ENCODE measurements at regions not wholly inside any gene's neighbourhood (a gene's known extent, or its start where the extent isn't known, plus 50 kb on each side); places are given as distances from the start of the nearest gene placed in this dataset.
"Not testable (repeated sequence)": the region's sequence is repeated elsewhere in the genome, so short reads cannot be mapped to it uniquely, and the experiment has no call there.

- no peak for DNase-seq
- Mint-ChIP-seq H3K27ac (no peak overlapping the region), H3K27me3 (peaks cover 7% of the 10 kb centered on the region), H3K36me3 (ENCODE audit: low read depth) (no peaks in the 10 kb centered on the region), H3K4me1 (no peaks in the 10 kb centered on the region), H3K9me3 (no peaks in the 10 kb centered on the region), H3K4me3 (no peak overlapping the region)
- POLR2A ChIA-PET, result no interaction called here
- CTCF ChIA-PET, result no interaction called here
Measured at GRCh38 chr11:96481771-96482170, 92.0 kb downstream of the JRKL start.

- ChIA-PET CTCF (no interaction called here), POLR2A (no interaction called here)
- peaks cover 7% of the 10 kb centered on the region for H3K27me3 Mint-ChIP-seq
- no peaks in the 10 kb centered on the region for H3K4me1 Mint-ChIP-seq
- no peak overlapping the region for H3K27ac Mint-ChIP-seq
- H3K4me3 Mint-ChIP-seq, result no peak overlapping the region
- H3K9me3 Mint-ChIP-seq, result no peaks in the 10 kb centered on the region
- DNase-seq, result no peak
- no peaks in the 10 kb centered on the region for H3K36me3 Mint-ChIP-seq (ENCODE audit: low read depth)
Measured at GRCh38 chr11:96482193-96482592, 92.4 kb downstream of the JRKL start.

- CTCF ChIA-PET, result interaction anchor here (1.3 kb wide), 1 partner anchor 19 kb away, joined by 3 read pairs; no protein-coding TSS in a partner anchor
- H3K36me3 Mint-ChIP-seq (ENCODE audit: low read depth), result no peaks in the 10 kb centered on the region
- no peak for DNase-seq
- H3K9me3 Mint-ChIP-seq, result no peaks in the 10 kb centered on the region
- H3K4me3 Mint-ChIP-seq, result no peak overlapping the region
- H3K4me1 Mint-ChIP-seq, result no peaks in the 10 kb centered on the region
- no peak overlapping the region for H3K27ac Mint-ChIP-seq
- peaks cover 10% of the 10 kb centered on the region for H3K27me3 Mint-ChIP-seq
- POLR2A ChIA-PET, result no interaction called here
Measured at GRCh38 chr11:96483374-96483955, 93.7 kb downstream of the JRKL start.

- Mint-ChIP-seq H3K4me3 (no peak overlapping the region), H3K36me3 (ENCODE audit: low read depth) (no peaks in the 10 kb centered on the region), H3K27me3 (peaks cover 10% of the 10 kb centered on the region), H3K27ac (no peak overlapping the region), H3K9me3 (no peaks in the 10 kb centered on the region), H3K4me1 (no peaks in the 10 kb centered on the region)
- CTCF ChIA-PET, result interaction anchor here (1.3 kb wide), 1 partner anchor 20 kb away, joined by 3 read pairs; no protein-coding TSS in a partner anchor
- DNase-seq, result no peak
- POLR2A ChIA-PET, result no interaction called here
Measured at GRCh38 chr11:96484361-96484760, 94.5 kb downstream of the JRKL start.

- no peak for DNase-seq
- H3K4me1 Mint-ChIP-seq, result no peaks in the 10 kb centered on the region
- no peaks in the 10 kb centered on the region for H3K9me3 Mint-ChIP-seq
- no peak overlapping the region for H3K27ac Mint-ChIP-seq
- peaks cover 17% of the 10 kb centered on the region for H3K27me3 Mint-ChIP-seq
- POLR2A ChIA-PET, result no interaction called here
- no peak overlapping the region for H3K4me3 Mint-ChIP-seq
- CTCF ChIA-PET, result interaction anchor here (1.3 kb wide), 1 partner anchor 24 kb away, joined by 3 read pairs; no protein-coding TSS in a partner anchor
- H3K36me3 Mint-ChIP-seq (ENCODE audit: low read depth), result no peaks in the 10 kb centered on the region
Measured at GRCh38 chr11:96486890-96487611, 97.2 kb downstream of the JRKL start.

GRCh38 chr11:96488911-96489310 lies 99.1 kb downstream of the JRKL start:
- POLR2A ChIA-PET, H3K4me1 Mint-ChIP-seq, CTCF ChIA-PET: not testable (repeated sequence)

GRCh38 chr11:96500440-96500839 lies 110.6 kb downstream of the JRKL start:
- Mint-ChIP-seq H3K9me3 (no peaks in the 10 kb centered on the region), H3K27ac (no peak overlapping the region), H3K36me3 (ENCODE audit: low read depth) (no peaks in the 10 kb centered on the region), H3K27me3 (no peaks in the 10 kb centered on the region), H3K4me3 (no peak overlapping the region), H3K4me1 (no peaks in the 10 kb centered on the region)
- POLR2A ChIA-PET, result no interaction called here
- CTCF ChIA-PET, result no interaction called here
- DNase-seq, result no peak

More at GRCh38 chr11:96488911-96489310, 99.1 kb downstream of the JRKL start:
- H3K9me3 Mint-ChIP-seq; H3K4me3 Mint-ChIP-seq; H3K36me3 Mint-ChIP-seq (ENCODE audit: low read depth); DNase-seq; H3K27ac Mint-ChIP-seq: not testable (repeated sequence)
- peaks cover 12% of the 10 kb centered on the region for H3K27me3 Mint-ChIP-seq

- no peaks in the 10 kb centered on the region for H3K4me1 Mint-ChIP-seq
- ChIA-PET POLR2A (no interaction called here), CTCF (no interaction called here)
- H3K36me3 Mint-ChIP-seq (ENCODE audit: low read depth), result no peaks in the 10 kb centered on the region
- no peak overlapping the region for H3K4me3 Mint-ChIP-seq
- no peak for DNase-seq
- no peak overlapping the region for H3K27ac Mint-ChIP-seq
- H3K27me3 Mint-ChIP-seq, result no peaks in the 10 kb centered on the region
- H3K9me3 Mint-ChIP-seq, result no peaks in the 10 kb centered on the region
Measured at GRCh38 chr11:96506041-96506440, 116.2 kb downstream of the JRKL start.

GRCh38 chr11:96506953-96507354 lies 117.1 kb downstream of the JRKL start:
- DNase-seq, result no peak
- Mint-ChIP-seq H3K4me3 (no peak overlapping the region), H3K9me3 (no peaks in the 10 kb centered on the region), H3K36me3 (ENCODE audit: low read depth) (no peaks in the 10 kb centered on the region), H3K4me1 (no peaks in the 10 kb centered on the region), H3K27me3 (no peaks in the 10 kb centered on the region), H3K27ac (no peak overlapping the region)
- POLR2A ChIA-PET, result no interaction called here
- CTCF ChIA-PET, result no interaction called here

GRCh38 chr11:96508861-96509260 lies 119.0 kb downstream of the JRKL start:
- Mint-ChIP-seq H3K27ac (no peak overlapping the region), H3K27me3 (no peaks in the 10 kb centered on the region), H3K4me1 (no peaks in the 10 kb centered on the region), H3K4me3 (no peak overlapping the region), H3K9me3 (no peaks in the 10 kb centered on the region), H3K36me3 (ENCODE audit: low read depth) (no peaks in the 10 kb centered on the region)
- CTCF ChIA-PET, result no interaction called here
- POLR2A ChIA-PET, result no interaction called here
- DNase-seq, result no peak

- Mint-ChIP-seq H3K27ac (no peak overlapping the region), H3K4me3 (no peak overlapping the region), H3K9me3 (no peaks in the 10 kb centered on the region), H3K27me3 (peaks cover 5% of the 10 kb centered on the region), H3K4me1 (no peaks in the 10 kb centered on the region), H3K36me3 (ENCODE audit: low read depth) (no peaks in the 10 kb centered on the region)
- POLR2A ChIA-PET, result no interaction called here
- CTCF ChIA-PET, result no interaction called here
- DNase-seq, result no peak
Measured at GRCh38 chr11:96520939-96521338, 131.1 kb downstream of the JRKL start.

GRCh38 chr11:96523656-96524055 lies 133.8 kb downstream of the JRKL start:
- POLR2A ChIA-PET, result no interaction called here
- no peaks in the 10 kb centered on the region for H3K4me1 Mint-ChIP-seq
- CTCF ChIA-PET, result no interaction called here
- DNase-seq, result no peak
- H3K27ac Mint-ChIP-seq, result no peak overlapping the region
- no peak overlapping the region for H3K4me3 Mint-ChIP-seq
- no peaks in the 10 kb centered on the region for H3K36me3 Mint-ChIP-seq (ENCODE audit: low read depth)
- H3K9me3 Mint-ChIP-seq, result no peaks in the 10 kb centered on the region
- H3K27me3 Mint-ChIP-seq, result no peaks in the 10 kb centered on the region

GRCh38 chr11:96524475-96524874 lies 134.7 kb downstream of the JRKL start:
- ChIA-PET CTCF (no interaction called here), POLR2A (no interaction called here)
- no peak for DNase-seq
- Mint-ChIP-seq H3K9me3 (peaks cover 4% of the 10 kb centered on the region), H3K27me3 (no peaks in the 10 kb centered on the region), H3K4me3 (no peak overlapping the region), H3K27ac (no peak overlapping the region), H3K36me3 (ENCODE audit: low read depth) (no peaks in the 10 kb centered on the region), H3K4me1 (no peaks in the 10 kb centered on the region)

GRCh38 chr11:96530473-96530872 lies 140.7 kb downstream of the JRKL start:
- Mint-ChIP-seq H3K4me1 (no peaks in the 10 kb centered on the region), H3K27me3 (no peaks in the 10 kb centered on the region), H3K9me3 (peaks cover 7% of the 10 kb centered on the region), H3K4me3 (no peak overlapping the region), H3K27ac (no peak overlapping the region), H3K36me3 (ENCODE audit: low read depth) (no peaks in the 10 kb centered on the region)
- no peak for DNase-seq
- ChIA-PET POLR2A (no interaction called here), CTCF (no interaction called here)

Data from activated CD4-positive, alpha-beta T cell treated with anti-CD3 and anti-CD28 coated beads, Interleukin-2, amount 10 ng/mL, durations not matched to agents 7 days and 5 days (primary cell).